ENCODE measurements at regions not wholly inside any gene's neighbourhood (a gene's known extent, or its start where the extent isn't known, plus 50 kb on each side); places are given as distances from the start of the nearest gene placed in this dataset.
"Not testable (repeated sequence)": the region's sequence is repeated elsewhere in the genome, so short reads cannot be mapped to it uniquely, and the experiment has no call there.

- in situ Hi-C loops (cut with HindIII; ENCODE audit: low sequenced_read_pairs): no loop called here
Observed at GRCh38 chr6:154625721-154626120, 107.5 kb upstream of the SCAF8 start.

- in situ Hi-C loops (cut with HindIII; ENCODE audit: low sequenced_read_pairs): no loop called here
Observed at GRCh38 chr6:154629127-154629526, 104.1 kb upstream of the SCAF8 start.

GRCh38 chr6:154632119-154632518, 101.1 kb upstream of the SCAF8 start:
- in situ Hi-C loops (cut with HindIII; ENCODE audit: low sequenced_read_pairs): no loop called here

GRCh38 chr6:154637392-154637791, 95.8 kb upstream of the SCAF8 start:
- in situ Hi-C loops (cut with HindIII; ENCODE audit: low sequenced_read_pairs): no loop called here

GRCh38 chr6:154638369-154638768, 94.8 kb upstream of the SCAF8 start:
- in situ Hi-C loops (cut with HindIII; ENCODE audit: low sequenced_read_pairs): no loop called here

- in situ Hi-C loops (cut with HindIII; ENCODE audit: low sequenced_read_pairs): not testable (repeated sequence)
Observed at GRCh38 chr6:154639196-154639595, 94.0 kb upstream of the SCAF8 start.

- in situ Hi-C loops (cut with HindIII; ENCODE audit: low sequenced_read_pairs): no loop called here
Observed at GRCh38 chr6:154648188-154648887, 84.9 kb upstream of the SCAF8 start.

- in situ Hi-C loops (cut with HindIII; ENCODE audit: low sequenced_read_pairs): no loop called here
Observed at GRCh38 chr6:154648888-154649205, 84.4 kb upstream of the SCAF8 start.

- in situ Hi-C loops (cut with HindIII; ENCODE audit: low sequenced_read_pairs): no loop called here
Observed at GRCh38 chr6:154649721-154650120, 83.5 kb upstream of the SCAF8 start.

- in situ Hi-C loops (cut with HindIII; ENCODE audit: low sequenced_read_pairs): no loop called here
Observed at GRCh38 chr6:154650351-154650750, 82.9 kb upstream of the SCAF8 start.

GRCh38 chr6:154651656-154652055, 81.6 kb upstream of the SCAF8 start:
- in situ Hi-C loops (cut with HindIII; ENCODE audit: low sequenced_read_pairs): no loop called here

- in situ Hi-C loops (cut with HindIII; ENCODE audit: low sequenced_read_pairs): no loop called here
Observed at GRCh38 chr6:154653385-154653784, 79.8 kb upstream of the SCAF8 start.

- in situ Hi-C loops (cut with HindIII; ENCODE audit: low sequenced_read_pairs): no loop called here
Observed at GRCh38 chr6:154653853-154654252, 79.4 kb upstream of the SCAF8 start.

GRCh38 chr6:154656660-154657059, 76.6 kb upstream of the SCAF8 start:
- in situ Hi-C loops (cut with HindIII; ENCODE audit: low sequenced_read_pairs): no loop called here

GRCh38 chr6:154661768-154662167, 71.4 kb upstream of the SCAF8 start:
- in situ Hi-C loops (cut with HindIII; ENCODE audit: low sequenced_read_pairs): no loop called here

GRCh38 chr6:154664287-154664686, 68.9 kb upstream of the SCAF8 start:
- in situ Hi-C loops (cut with HindIII; ENCODE audit: low sequenced_read_pairs): no loop called here

GRCh38 chr6:154668156-154668555, 65.1 kb upstream of the SCAF8 start:
- in situ Hi-C loops (cut with HindIII; ENCODE audit: low sequenced_read_pairs): no loop called here

- in situ Hi-C loops (cut with HindIII; ENCODE audit: low sequenced_read_pairs): no loop called here
Observed at GRCh38 chr6:154672086-154672485, 61.1 kb upstream of the SCAF8 start.

GRCh38 chr6:154673919-154674318, 59.3 kb upstream of the SCAF8 start:
- in situ Hi-C loops (cut with HindIII; ENCODE audit: low sequenced_read_pairs): no loop called here

- in situ Hi-C loops (cut with HindIII; ENCODE audit: low sequenced_read_pairs): no loop called here
Observed at GRCh38 chr6:154675602-154676088, 57.6 kb upstream of the SCAF8 start.

GRCh38 chr6:154682633-154683125, 50.5 kb upstream of the SCAF8 start:
- in situ Hi-C loops (cut with HindIII; ENCODE audit: low sequenced_read_pairs): no loop called here
